HepG2 (cell line): ENCODE measurements at regions not wholly inside any gene's neighbourhood (a gene's known extent, or its start where the extent isn't known, plus 50 kb on each side); places are given as distances from the start of the nearest gene placed in this dataset.

Experiments used
- ATAC-seq: fragments of 200-7000 bp; cut with Tn5 transposase; 3 replicates; pipeline ENCODE4 v1.9.1; 2020; ENCODE audit warnings: mild to moderate bottlenecking, moderate library complexity
- BruUV-seq: library from RNA; stranded (reverse); fragments of 400-500 nt; replicated peaks from 2 replicates; lab custom pipeline; 2021; lab: Mats Ljungman, UMichigan
- CTCF ChIA-PET: fragments of 300-600 bp; formaldehyde crosslinking; extraction: SDS; loops from one replicate; lab custom pipeline; 2021; ENCODE audit warnings: low total read pairs, inconsistent platforms, low intra/inter-chr PET ratio; lab: Yijun Ruan, JAX
- POLR2A ChIA-PET: fragments of 350-600 bp; sonication (Branson Sonifier 250); formaldehyde crosslinking; loops from one replicate; lab custom pipeline; 2020; ENCODE audit warnings: antibody characterized with exemption, inconsistent platforms; lab: Yijun Ruan, JAX
- DNase-seq: peaks from one replicate; pipeline ENCODE4 v3.0.0-alpha.2; 2015; ENCODE audit warnings: low spot score
- FAIRE-seq: peaks from 3 replicates; lab custom pipeline; 2011; peaks lifted over from hg19 to GRCh38; lab: Jason Lieb, UNC
- H2AFZ ChIP-seq: one replicate; pipeline ENCODE4 v1.6.1; 2011; ENCODE audit warnings: low read length, inconsistent platforms
- H3K27ac ChIP-seq: fragments of 300-600 bp; 3 replicates; pipeline ENCODE4 v1.8.0; 2011; ENCODE audit warnings: mixed run types, mild to moderate bottlenecking, mixed read lengths, low read length, inconsistent platforms; ENCODE audit not compliant: insufficient read depth; ENCODE audit errors: extremely low read length
- H3K27me3 ChIP-seq, 2 experiments: fragments of 200-600 bp in 1 of 2; 2 replicates in 1 of 2; 3 replicates in 1 of 2; pipeline versions ENCODE4 v1.6.0 to v1.8.0; 2011; ENCODE audit warnings: low read length in 2 of 2, mild to moderate bottlenecking in 2 of 2, moderate library complexity in 2 of 2, inconsistent platforms in 1 of 2; ENCODE audit not compliant: insufficient read depth in 2 of 2, control insufficient read depth in 1 of 2
- H3K36me3 ChIP-seq, 2 experiments: fragments of 200-600 bp in 1 of 2; replicated peaks in 1 of 2; 2 replicates in 1 of 2; 3 replicates in 1 of 2; pipeline versions ENCODE4 v1.5.1 to v1.8.0; 2011; ENCODE audit warnings: low read length in 2 of 2, inconsistent platforms in 1 of 2; ENCODE audit not compliant: insufficient read depth in 2 of 2, control insufficient read depth in 1 of 2
- H3K4me1 ChIP-seq: 2 replicates; pipeline ENCODE4 v1.5.1; 2012; ENCODE audit warnings: low read length, inconsistent platforms; ENCODE audit not compliant: insufficient read depth
- H3K4me2 ChIP-seq: 2 replicates; pipeline ENCODE4 v1.6.0; 2011; ENCODE audit warnings: low read depth, low read length, inconsistent platforms
- H3K4me3 ChIP-seq, 3 experiments: fragments of 200-600 bp in 1 of 3; sonication (generic), shearing (Covaris generic) in 1 of 3; replicated peaks in 1 of 3; 2 replicates each; pipeline ENCODE4 v1.5.1; 2011 to 2016; ENCODE audit warnings: low read length in 3 of 3, inconsistent platforms in 2 of 3, low read depth in 2 of 3, mild to moderate bottlenecking in 2 of 3, control low read depth in 1 of 3, mixed read lengths in 1 of 3; ENCODE audit not compliant: insufficient read depth in 1 of 3
- H3K79me2 ChIP-seq: one replicate; pipeline ENCODE4 v1.6.1; 2011; ENCODE audit warnings: low read length, inconsistent platforms; ENCODE audit not compliant: insufficient read depth
- H3K9ac ChIP-seq: 2 replicates; pipeline ENCODE4 v1.6.0; 2011; ENCODE audit warnings: mild to moderate bottlenecking, low read depth, low read length, inconsistent platforms; ENCODE audit not compliant: insufficient read depth
- H3K9me3 ChIP-seq: 2 replicates; pipeline ENCODE4 v1.5.1; 2012; ENCODE audit warnings: mild to moderate bottlenecking, low read length
- H4K20me1 ChIP-seq: 2 replicates; pipeline ENCODE4 v1.6.0; 2011; ENCODE audit warnings: inconsistent platforms, mild to moderate bottlenecking, low read length, moderate library complexity; ENCODE audit not compliant: insufficient read depth
- CBX5 ChIP-seq: sonication (generic); formaldehyde crosslinking; IDR thresholded peaks from 2 replicates; pipeline ENCODE4 v1.4.0; 2020; ENCODE audit warnings: missing genetic modification reagents, borderline replicate concordance
- CHCHD3 ChIP-seq: sonication (generic); formaldehyde crosslinking; IDR thresholded peaks from 2 replicates; pipeline ENCODE4 v1.8.0; 2022; ENCODE audit warnings: mild to moderate bottlenecking, missing genetic modification reagents, moderate library complexity
- ETV5 ChIP-seq: IDR thresholded peaks from 2 replicates; pipeline ENCODE4 v1.6.1; 2018; ENCODE audit warnings: missing biosample characterization, missing genetic modification reagents, inconsistent platforms, borderline replicate concordance
- HNRNPH1 ChIP-seq: fragments of 200-400 bp; formaldehyde crosslinking; optimal IDR thresholded peaks from 2 replicates; pipeline ENCODE3; 2017; ENCODE audit warnings: mild to moderate bottlenecking, low read depth, low read length
- MXI1 ChIP-seq: IDR thresholded peaks from 3 replicates; pipeline ENCODE4 v1.6.1; 2012; ENCODE audit warnings: low read depth, low read length, inconsistent platforms, borderline replicate concordance
- NFE2 ChIP-seq: sonication (generic); formaldehyde crosslinking; IDR thresholded peaks from 2 replicates; pipeline ENCODE4 v1.4.0; 2020; ENCODE audit warnings: missing genetic modification reagents
- SALL2 ChIP-seq: sonication (generic); formaldehyde crosslinking; IDR thresholded peaks from 2 replicates; pipeline ENCODE4 v1.8.1; 2023; ENCODE audit warnings: mild to moderate bottlenecking, missing genetic modification reagents, inconsistent platforms
- SRY ChIP-seq: sonication (generic); formaldehyde crosslinking; IDR thresholded peaks from 2 replicates; pipeline ENCODE4 v1.8.0; 2022; ENCODE audit warnings: mild to moderate bottlenecking, missing genetic modification reagents
- YEATS2 ChIP-seq: sonication (generic); formaldehyde crosslinking; IDR thresholded peaks from 2 replicates; pipeline ENCODE4 v1.4.0; 2020; ENCODE audit warnings: missing genetic modification reagents, borderline replicate concordance
- ZNF383 ChIP-seq: sonication (generic); formaldehyde crosslinking; IDR thresholded peaks from 2 replicates; pipeline ENCODE4 v1.4.0; 2020; ENCODE audit warnings: missing genetic modification reagents, mild to moderate bottlenecking, borderline replicate concordance
- ZNF446 ChIP-seq: sonication (generic); formaldehyde crosslinking; IDR thresholded peaks from 2 replicates; pipeline ENCODE4 v1.5.0; 2020; ENCODE audit warnings: mild to moderate bottlenecking, missing genetic modification reagents
- ZNF670 ChIP-seq: sonication (generic); formaldehyde crosslinking; IDR thresholded peaks from 2 replicates; pipeline ENCODE4 v1.8.0; 2022; ENCODE audit warnings: mild to moderate bottlenecking, missing genetic modification reagents, borderline replicate concordance
- ZSCAN12 ChIP-seq: sonication (generic); formaldehyde crosslinking; IDR thresholded peaks from 2 replicates; pipeline ENCODE4 v1.9.0; 2021; ENCODE audit warnings: mild to moderate bottlenecking, missing genetic modification reagents
- WGBS: methylation state at CpG from one replicate; pipeline ENCODE4 v1.1.6; 2017; ENCODE audit warnings: low lambda C conversion rate; 5-methylcytosine and 5-hydroxymethylcytosine counted together
- in situ Hi-C: cut with HindIII; loops from 2 replicates; pipeline ENCODE4 v1.10.0; 2017; ENCODE audit warnings: low pct_unique_long_range_greater_than_20kb; ENCODE audit not compliant: extremely low pct_ligation_motif_present
- intact Hi-C: fragments of 100-400 bp; cut with micrococcal nuclease; formaldehyde crosslinking; loops from one replicate; pipeline ENCODE4 v1.10.0; 2022; ENCODE audit not compliant: unreplicated experiment
- TF ChIP-seq, protein P1 (sequence below): sonication (generic); formaldehyde crosslinking; IDR thresholded peaks from 2 replicates; pipeline ENCODE4 v1.4.0; 2020; ENCODE audit warnings: missing genetic modification reagents
- TF ChIP-seq, protein P2 (sequence below): sonication (generic); formaldehyde crosslinking; IDR thresholded peaks from 2 replicates; pipeline ENCODE4; 2020; ENCODE audit warnings: missing genetic modification reagents, mild to moderate bottlenecking, borderline replicate concordance

DNA sequence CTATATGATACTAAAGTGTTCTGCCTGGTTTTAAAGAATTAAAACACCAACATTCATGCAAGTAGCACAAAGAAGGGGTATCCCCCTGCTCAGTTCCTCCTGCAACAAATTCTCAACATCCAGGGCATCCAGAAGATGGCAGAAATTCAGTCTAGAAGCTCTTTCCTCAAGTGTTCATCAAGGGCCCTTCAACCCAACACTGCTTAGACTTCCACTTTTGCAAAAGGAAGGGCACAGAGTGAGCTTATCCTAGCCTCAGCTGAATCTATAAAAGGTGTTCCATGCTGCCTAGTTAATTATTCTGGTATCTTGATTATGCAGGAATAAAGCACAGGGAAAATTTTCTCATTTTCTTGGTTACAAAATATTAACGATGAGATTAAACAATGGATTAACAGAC is 275.8 kb upstream of the CRIM1 start:
- Histone ChIP-seq H3K79me2 (no peaks in the 10 kb centered on the region), H3K4me3 (no peak overlapping the region), H3K27ac (no peak overlapping the region), H3K27me3 (no peaks in the 10 kb centered on the region), H3K9me3 (no peaks in the 10 kb centered on the region), H3K4me2 (no peak overlapping the region), H3K4me1 (no peaks in the 10 kb centered on the region), H2AFZ (no peak overlapping the region), H4K20me1 (no peaks in the 10 kb centered on the region), H3K9ac (no peak overlapping the region), H3K36me3 (no peaks in the 10 kb centered on the region)
- CTCF ChIA-PET = no interaction called here
- intact Hi-C loops (no loop called here), in situ Hi-C loops (no loop called here)
- 2% methylated on average over 1 of the region's 1 CpG for WGBS
- no peak for DNase-seq
- no peak for ATAC-seq
- POLR2A ChIA-PET = no interaction called here
- no peak for TF ChIP-seq ZNF446 (CRISPR knock-in tag)
- no peak for TF ChIP-seq SALL2 (CRISPR knock-in tag)
- no peak for TF ChIP-seq ZNF670
- TF ChIP-seq ZSCAN12 = no peak
- TF ChIP-seq HNRNPH1 = no peak
- TF ChIP-seq, protein P1, sequence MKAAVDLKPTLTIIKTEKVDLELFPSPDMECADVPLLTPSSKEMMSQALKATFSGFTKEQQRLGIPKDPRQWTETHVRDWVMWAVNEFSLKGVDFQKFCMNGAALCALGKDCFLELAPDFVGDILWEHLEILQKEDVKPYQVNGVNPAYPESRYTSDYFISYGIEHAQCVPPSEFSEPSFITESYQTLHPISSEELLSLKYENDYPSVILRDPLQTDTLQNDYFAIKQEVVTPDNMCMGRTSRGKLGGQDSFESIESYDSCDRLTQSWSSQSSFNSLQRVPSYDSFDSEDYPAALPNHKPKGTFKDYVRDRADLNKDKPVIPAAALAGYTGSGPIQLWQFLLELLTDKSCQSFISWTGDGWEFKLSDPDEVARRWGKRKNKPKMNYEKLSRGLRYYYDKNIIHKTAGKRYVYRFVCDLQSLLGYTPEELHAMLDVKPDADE = no peak
- no peak for TF ChIP-seq MXI1
- TF ChIP-seq NFE2 (CRISPR knock-in tag) = no peak
- no peak for TF ChIP-seq SRY (CRISPR knock-in tag)
- no peak for TF ChIP-seq YEATS2 (CRISPR knock-in tag)
- TF ChIP-seq ETV5 (CRISPR knock-in tag) = no peak
- TF ChIP-seq, protein P2, sequence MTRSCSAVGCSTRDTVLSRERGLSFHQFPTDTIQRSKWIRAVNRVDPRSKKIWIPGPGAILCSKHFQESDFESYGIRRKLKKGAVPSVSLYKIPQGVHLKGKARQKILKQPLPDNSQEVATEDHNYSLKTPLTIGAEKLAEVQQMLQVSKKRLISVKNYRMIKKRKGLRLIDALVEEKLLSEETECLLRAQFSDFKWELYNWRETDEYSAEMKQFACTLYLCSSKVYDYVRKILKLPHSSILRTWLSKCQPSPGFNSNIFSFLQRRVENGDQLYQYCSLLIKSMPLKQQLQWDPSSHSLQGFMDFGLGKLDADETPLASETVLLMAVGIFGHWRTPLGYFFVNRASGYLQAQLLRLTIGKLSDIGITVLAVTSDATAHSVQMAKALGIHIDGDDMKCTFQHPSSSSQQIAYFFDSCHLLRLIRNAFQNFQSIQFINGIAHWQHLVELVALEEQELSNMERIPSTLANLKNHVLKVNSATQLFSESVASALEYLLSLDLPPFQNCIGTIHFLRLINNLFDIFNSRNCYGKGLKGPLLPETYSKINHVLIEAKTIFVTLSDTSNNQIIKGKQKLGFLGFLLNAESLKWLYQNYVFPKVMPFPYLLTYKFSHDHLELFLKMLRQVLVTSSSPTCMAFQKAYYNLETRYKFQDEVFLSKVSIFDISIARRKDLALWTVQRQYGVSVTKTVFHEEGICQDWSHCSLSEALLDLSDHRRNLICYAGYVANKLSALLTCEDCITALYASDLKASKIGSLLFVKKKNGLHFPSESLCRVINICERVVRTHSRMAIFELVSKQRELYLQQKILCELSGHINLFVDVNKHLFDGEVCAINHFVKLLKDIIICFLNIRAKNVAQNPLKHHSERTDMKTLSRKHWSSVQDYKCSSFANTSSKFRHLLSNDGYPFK (CRISPR knock-in tag) = no peak
- TF ChIP-seq CHCHD3 = no peak
- TF ChIP-seq ZNF383 (CRISPR knock-in tag) = no peak
- no peak for TF ChIP-seq CBX5 (CRISPR knock-in tag)
- BruUV-seq = no TSS peak
- FAIRE-seq = no peak
